Endothelial cell (in vitro differentiated cells): ENCODE measurements at regions not wholly inside any gene's neighbourhood (a gene's known extent, or its start where the extent isn't known, plus 50 kb on each side); places are given as distances from the start of the nearest gene placed in this dataset.

Experiments
- DNase-seq: peaks from one replicate; pipeline ENCODE4 v3.0.0; 2021; ENCODE audit warnings: low spot score
- H3K27ac Mint-ChIP-seq: one replicate; pipeline ENCODE4 v1.8.0; 2021; ENCODE audit warnings: mixed read lengths, inconsistent platforms; ENCODE audit not compliant: unreplicated experiment
- H3K27me3 Mint-ChIP-seq: one replicate; pipeline ENCODE4 v1.8.0; 2021; ENCODE audit warnings: mild to moderate bottlenecking, moderate library complexity, mixed read lengths, inconsistent platforms; ENCODE audit not compliant: unreplicated experiment
- H3K36me3 Mint-ChIP-seq: one replicate; pipeline ENCODE4 v1.8.0; 2021; ENCODE audit warnings: mild to moderate bottlenecking, low read depth, mixed read lengths, inconsistent platforms; ENCODE audit not compliant: unreplicated experiment
- H3K4me1 Mint-ChIP-seq: one replicate; pipeline ENCODE4 v1.8.0; 2021; ENCODE audit warnings: mild to moderate bottlenecking, mixed read lengths, inconsistent platforms; ENCODE audit not compliant: unreplicated experiment
- H3K4me3 Mint-ChIP-seq: one replicate; pipeline ENCODE4 v1.8.0; 2021; ENCODE audit warnings: mild to moderate bottlenecking, mixed read lengths, inconsistent platforms; ENCODE audit not compliant: unreplicated experiment
- H3K9me3 Mint-ChIP-seq: one replicate; pipeline ENCODE4 v1.8.0; 2021; ENCODE audit warnings: mixed read lengths, inconsistent platforms; ENCODE audit not compliant: unreplicated experiment
- CTCF ChIP-seq: fragments of 200-600 bp; sonication (generic); IDR thresholded peaks from one replicate; pipeline ENCODE4 v1.5.0; 2021; ENCODE audit warnings: antibody characterized with exemption; ENCODE audit not compliant: unreplicated experiment

GRCh38 chr6:55016261-55016660 lies 158.1 kb upstream of the HCRTR2 start:
- Mint-ChIP-seq H3K27ac (no peak overlapping the region), H3K4me1 (peaks cover 3% of the 10 kb centered on the region), H3K4me3 (no peak overlapping the region), H3K36me3 (no peaks in the 10 kb centered on the region), H3K9me3 (no peaks in the 10 kb centered on the region), H3K27me3 (peaks cover 4% of the 10 kb centered on the region)
- DNase-seq, result no peak
- TF ChIP-seq CTCF, result no peak

- peaks cover 4% of the 10 kb centered on the region for H3K27me3 Mint-ChIP-seq
- H3K27ac Mint-ChIP-seq, result no peak overlapping the region
- TF ChIP-seq CTCF, result no peak
- DNase-seq, result no peak
- peaks cover 3% of the 10 kb centered on the region for H3K4me1 Mint-ChIP-seq
- no peak overlapping the region for H3K4me3 Mint-ChIP-seq
- H3K36me3 Mint-ChIP-seq, result no peaks in the 10 kb centered on the region
- no peaks in the 10 kb centered on the region for H3K9me3 Mint-ChIP-seq
Measured at GRCh38 chr6:55017555-55018300, 156.6 kb upstream of the HCRTR2 start.

- Mint-ChIP-seq H3K36me3 (no peaks in the 10 kb centered on the region), H3K4me1 (peaks cover 3% of the 10 kb centered on the region), H3K4me3 (no peak overlapping the region), H3K9me3 (no peaks in the 10 kb centered on the region), H3K27ac (no peak overlapping the region), H3K27me3 (peaks cover 4% of the 10 kb centered on the region)
- no peak for DNase-seq
- no peak for TF ChIP-seq CTCF
Measured at GRCh38 chr6:55019591-55019990, 154.7 kb upstream of the HCRTR2 start.

GRCh38 chr6:55023230-55023629 lies 151.1 kb upstream of the HCRTR2 start:
- Mint-ChIP-seq H3K27ac (no peak overlapping the region), H3K9me3 (no peaks in the 10 kb centered on the region), H3K4me1 (peaks cover 3% of the 10 kb centered on the region), H3K4me3 (no peak overlapping the region), H3K36me3 (no peaks in the 10 kb centered on the region), H3K27me3 (no peaks in the 10 kb centered on the region)
- no peak for DNase-seq
- no peak for TF ChIP-seq CTCF

- no peak for TF ChIP-seq CTCF
- Mint-ChIP-seq H3K27me3 (peaks cover 2% of the 10 kb centered on the region), H3K36me3 (no peaks in the 10 kb centered on the region), H3K4me1 (peaks cover 25% of the 10 kb centered on the region), H3K27ac (no peak overlapping the region), H3K4me3 (no peak overlapping the region), H3K9me3 (peaks cover 4% of the 10 kb centered on the region)
- no peak for DNase-seq
Measured at GRCh38 chr6:55033016-55033546, 141.2 kb upstream of the HCRTR2 start.
